H1 (cell line): ENCODE measurements at regions not wholly inside any gene's neighbourhood (a gene's known extent, or its start where the extent isn't known, plus 50 kb on each side); places are given as distances from the start of the nearest gene placed in this dataset.

Experiments
- CTCF ChIA-PET: fragments of 300-600 bp; sonication (Branson Sonifier 250); formaldehyde crosslinking; loops from one replicate; lab custom pipeline; 2021; ENCODE audit not compliant: partially characterized antibody; lab: Charles Lee
- POLR2A ChIA-PET: fragments of 300-600 bp; sonication (Branson Sonifier 250); formaldehyde crosslinking; loops from one replicate; lab custom pipeline; 2021; ENCODE audit warnings: inconsistent platforms; ENCODE audit not compliant: partially characterized antibody; lab: Charles Lee
- DNase-seq, 2 experiments: peaks; one replicate each; pipeline versions ENCODE4 v3.0.0 to v3.0.0-alpha.2; 2010 to 2022; ENCODE audit warnings: low spot score in 2 of 2, low read depth in 1 of 2, mixed read lengths in 1 of 2
- FAIRE-seq: peaks from 2 replicates; lab custom pipeline; 2011; peaks lifted over from hg19 to GRCh38; lab: Jason Lieb, UNC
- H2AFZ ChIP-seq: 2 replicates; pipeline ENCODE4 v1.8.1; 2012; ENCODE audit warnings: low read length, inconsistent platforms
- H2AK5ac ChIP-seq: 2 replicates; pipeline ENCODE4 v1.6.1; 2013; ENCODE audit warnings: low read depth, low read length
- H2BK120ac ChIP-seq: replicated peaks from 2 replicates; pipeline ENCODE3; 2013; ENCODE audit warnings: low read depth, low read length, inconsistent platforms
- H2BK12ac ChIP-seq: 2 replicates; pipeline ENCODE4 v1.6.1; 2013; ENCODE audit warnings: low read depth, low read length
- H2BK15ac ChIP-seq: 2 replicates; pipeline ENCODE4 v1.6.1; 2013; ENCODE audit warnings: low read length
- H2BK20ac ChIP-seq: 2 replicates; pipeline ENCODE4 v1.6.1; 2013; ENCODE audit warnings: low read length
- H2BK5ac ChIP-seq: 2 replicates; pipeline ENCODE4 v1.6.1; 2013; ENCODE audit warnings: low read depth, low read length
- H3K14ac ChIP-seq: 2 replicates; pipeline ENCODE4 v1.6.1; 2013; ENCODE audit warnings: inconsistent platforms; ENCODE audit not compliant: insufficient read length
- H3K18ac ChIP-seq: 2 replicates; pipeline ENCODE4 v1.6.1; 2013; ENCODE audit warnings: low read length; ENCODE audit errors: extremely low read depth
- H3K23ac ChIP-seq: 2 replicates; pipeline ENCODE4 v1.6.1; 2013; ENCODE audit warnings: inconsistent platforms; ENCODE audit not compliant: insufficient read length
- H3K23me2 ChIP-seq: 2 replicates; pipeline ENCODE4 v1.6.1; 2013; ENCODE audit warnings: low read depth, low read length
- H3K27ac ChIP-seq: 2 replicates; pipeline ENCODE4 v1.6.1; 2011; ENCODE audit warnings: low read depth, low read length, inconsistent platforms
- H3K27me3 ChIP-seq, 4 experiments: replicated peaks in 1 of 4; 1 replicate in 1 of 4; 2 replicates in 3 of 4; pipeline versions ENCODE4 v1.6.1 to v1.8.1; 2011 to 2013; ENCODE audit warnings: low read length in 3 of 4, mild to moderate bottlenecking in 3 of 4, inconsistent platforms in 2 of 4, mixed read lengths in 2 of 4, moderate library complexity in 1 of 4; ENCODE audit not compliant: control insufficient read depth in 3 of 4, insufficient read depth in 3 of 4; ENCODE audit errors: extremely low read depth in 1 of 4
- H3K36me3 ChIP-seq, 4 experiments: 2 replicates each; pipeline versions ENCODE4 v1.6.1 to v1.8.1; 2011 to 2013; ENCODE audit warnings: mild to moderate bottlenecking in 4 of 4, low read length in 3 of 4, moderate library complexity in 2 of 4, control low read depth in 1 of 4, inconsistent platforms in 1 of 4; ENCODE audit not compliant: insufficient read depth in 4 of 4, control insufficient read depth in 2 of 4
- H3K4ac ChIP-seq: replicated peaks from 2 replicates; pipeline ENCODE3; 2013; ENCODE audit warnings: low read length, low read depth, mixed read lengths, inconsistent platforms; ENCODE audit not compliant: insufficient read length
- H3K4me1 ChIP-seq, 4 experiments: replicated peaks in 1 of 4; 1 replicate in 1 of 4; 2 replicates in 3 of 4; pipeline versions ENCODE4 v1.6.1 to v1.8.1; 2011 to 2013; ENCODE audit warnings: low read length in 3 of 4, inconsistent platforms in 2 of 4, mixed read lengths in 1 of 4; ENCODE audit not compliant: insufficient read depth in 4 of 4, control insufficient read depth in 3 of 4
- H3K4me2 ChIP-seq, 2 experiments: 2 replicates each; pipeline versions ENCODE4 v1.6.1 to v1.8.1; 2011 to 2013; ENCODE audit warnings: low read depth in 2 of 2, low read length in 2 of 2, control low read depth in 1 of 2, inconsistent platforms in 1 of 2, mild to moderate bottlenecking in 1 of 2; ENCODE audit not compliant: insufficient read depth in 1 of 2
- H3K4me3 ChIP-seq, 4 experiments: fragments of 200-600, 300-600 bp in 1 of 4; sonication (generic), shearing (Covaris generic), sonication (Bioruptor Twin) in 1 of 4; 2 replicates each; pipeline versions ENCODE4 v1.5.1 to v1.8.1; 2011 to 2016; ENCODE audit warnings: low read length in 4 of 4, low read depth in 3 of 4, control low read depth in 2 of 4, inconsistent platforms in 2 of 4, mild to moderate bottlenecking in 2 of 4, mixed read lengths in 1 of 4, moderate library complexity in 1 of 4; ENCODE audit not compliant: insufficient read depth in 2 of 4; ENCODE audit errors: extremely low read depth in 1 of 4
- H3K56ac ChIP-seq: replicated peaks from 2 replicates; pipeline ENCODE3; 2013; ENCODE audit warnings: low read depth, mild to moderate bottlenecking, mixed read lengths, low read length, inconsistent platforms; ENCODE audit not compliant: insufficient read length
- H3K79me1 ChIP-seq: 2 replicates; pipeline ENCODE4 v1.6.1; 2013; ENCODE audit warnings: low read depth, low read length, control low read depth
- H3K79me2 ChIP-seq, 2 experiments: 2 replicates each; pipeline versions ENCODE4 v1.6.1 to v1.8.1; 2012 to 2013; ENCODE audit warnings: low read length in 2 of 2, mild to moderate bottlenecking in 2 of 2, inconsistent platforms in 1 of 2; ENCODE audit not compliant: insufficient read depth in 2 of 2, control insufficient read depth in 1 of 2
- H3K9ac ChIP-seq, 4 experiments: replicated peaks in 1 of 4; 1 replicate in 1 of 4; 2 replicates in 3 of 4; pipeline versions ENCODE4 v1.6.1 to v1.8.1; 2011 to 2013; ENCODE audit warnings: low read depth in 3 of 4, low read length in 3 of 4, control low read depth in 2 of 4, mild to moderate bottlenecking in 2 of 4, moderate library complexity in 2 of 4, inconsistent platforms in 1 of 4; ENCODE audit errors: extremely low read depth in 1 of 4
- H3K9me3 ChIP-seq, 2 experiments: 2 replicates each; pipeline versions ENCODE4 v1.6.1 to v1.8.1; 2012 to 2013; ENCODE audit warnings: mild to moderate bottlenecking in 2 of 2, moderate library complexity in 2 of 2, control low read depth in 1 of 2, inconsistent platforms in 1 of 2, low read depth in 1 of 2, low read length in 1 of 2, mixed read lengths in 1 of 2; ENCODE audit not compliant: insufficient read depth in 2 of 2
- H4K20me1 ChIP-seq, 2 experiments: replicated peaks in 1 of 2; 2 replicates each; pipeline versions ENCODE3 to v1.8.1; 2011 to 2013; ENCODE audit warnings: inconsistent platforms in 2 of 2, low read length in 2 of 2, mild to moderate bottlenecking in 1 of 2; ENCODE audit not compliant: insufficient read depth in 2 of 2, control insufficient read depth in 1 of 2
- H4K5ac ChIP-seq: 2 replicates; pipeline ENCODE4 v1.6.1; 2013; ENCODE audit warnings: low read length, low read depth, mixed read lengths, inconsistent platforms; ENCODE audit not compliant: insufficient read length
- H4K8ac ChIP-seq: 2 replicates; pipeline ENCODE4 v1.8.0; 2013; ENCODE audit warnings: mild to moderate bottlenecking, moderate library complexity, low read length, inconsistent platforms; ENCODE audit not compliant: insufficient read depth; ENCODE audit errors: extremely low read depth
- H4K91ac ChIP-seq: replicated peaks from 2 replicates; pipeline ENCODE3; 2013; ENCODE audit warnings: low read length, mixed read lengths, inconsistent platforms; ENCODE audit not compliant: insufficient read length
- CBX8 ChIP-seq: fragments of 300-800, 300-1000 bp; sonication (generic); IDR thresholded peaks from 2 replicates; pipeline ENCODE4 v1.7.1; 2016; ENCODE audit warnings: low read depth, low read length, borderline replicate concordance
- CTCF ChIP-seq, 3 experiments: IDR thresholded peaks; 1 replicate in 2 of 3; 2 replicates in 1 of 3; pipeline versions ENCODE4 v1.5.1 to v1.6.1; 2011; ENCODE audit warnings: low read length in 3 of 3, mild to moderate bottlenecking in 3 of 3, inconsistent platforms in 2 of 3, low read depth in 1 of 3, moderate library complexity in 1 of 3; ENCODE audit not compliant: insufficient read depth in 1 of 3; ENCODE audit errors: control extremely low read depth in 1 of 3
- JUND ChIP-seq: IDR thresholded peaks from 2 replicates; pipeline ENCODE4 v1.6.1; 2011; ENCODE audit warnings: mild to moderate bottlenecking, improper control_type of control experiment, low read length
- MAX ChIP-seq: IDR thresholded peaks from 2 replicates; pipeline ENCODE4 v1.6.1; 2012; ENCODE audit warnings: inconsistent platforms
- POLR2A ChIP-seq, 2 experiments: IDR thresholded peaks; 1 replicate in 1 of 2; 2 replicates in 1 of 2; pipeline ENCODE4 v1.6.1; 2011; ENCODE audit warnings: low read depth in 2 of 2, low read length in 2 of 2, mild to moderate bottlenecking in 2 of 2; ENCODE audit errors: control extremely low read depth in 1 of 2
- SIN3A ChIP-seq, 2 experiments: IDR thresholded peaks in 1 of 2; conservative IDR thresholded peaks in 1 of 2; 2 replicates each; pipeline ENCODE4 v1.6.1; 2011 to 2012; ENCODE audit warnings: low read length in 2 of 2, improper control_type of control experiment in 1 of 2, low read depth in 1 of 2, mild to moderate bottlenecking in 1 of 2
- SIRT6 ChIP-seq: IDR thresholded peaks from one replicate; pipeline ENCODE4 v1.7.1; 2012; ENCODE audit warnings: low read length, inconsistent platforms
- SP1 ChIP-seq: IDR thresholded peaks from 2 replicates; pipeline ENCODE4 v1.6.1; 2011; ENCODE audit warnings: low read depth, low read length
- WGBS, 2 experiments: shearing (Covaris generic) in 1 of 2; methylation state at CpG; one replicate each; pipeline versions ENCODE4 v1.1.6 to v1.1.7; 2013 to 2015; ENCODE audit warnings: low lambda C conversion rate in 2 of 2, mixed read lengths in 2 of 2, inconsistent platforms in 1 of 2, low coverage in 1 of 2, missing lambda C conversion rate in 1 of 2; ENCODE audit not compliant: insufficient replicate concordance in 2 of 2, insufficient coverage in 1 of 2, insufficient read length in 1 of 2; ENCODE audit errors: extremely low coverage in 1 of 2, missing lambda C conversion rate in 1 of 2; 5-methylcytosine and 5-hydroxymethylcytosine counted together

GRCh38 chr12:63318313-63318712 is 167.3 kb upstream of the AVPR1A start:
- WGBS, 2 experiments = 93% methylated on average over 7 of the region's 7 CpGs; no CpG with 5 or more reads in 1 of the 2 experiments
- Histone ChIP-seq H3K4ac (no peak overlapping the region), H3K14ac (no peak overlapping the region), H3K79me2 (no peaks in the 10 kb centered on the region), H4K8ac (no peak overlapping the region; the same call in 1 of the 2 replicates), H3K9ac (no peak overlapping the region), H3K4me1 (no peaks in the 10 kb centered on the region), H2BK120ac (no peak overlapping the region), H3K56ac (no peak overlapping the region), H4K20me1 (no peaks in the 10 kb centered on the region), H3K9me3 (no peaks in the 10 kb centered on the region), H3K79me1 (no peaks in the 10 kb centered on the region), H2BK5ac (no peak overlapping the region), H3K27me3 (no peaks in the 10 kb centered on the region), H2AK5ac (no peak overlapping the region), H3K23me2 (no peaks in the 10 kb centered on the region), H2BK20ac (no peak overlapping the region), H4K5ac (no peak overlapping the region), H3K4me2 (no peak overlapping the region), H3K4me3 (no peak overlapping the region), H2BK12ac (no peak overlapping the region), H2BK15ac (no peak overlapping the region), H3K27ac (no peak overlapping the region), H3K36me3 (no peaks in the 10 kb centered on the region), H2AFZ (no peak overlapping the region), H3K18ac (no peak overlapping the region), H3K23ac (no peak overlapping the region), H4K91ac (no peak overlapping the region)
- FAIRE-seq (no peak), DNase-seq (no peak)
- TF ChIP-seq CTCF (IDR thresholded peaks at IDR 0.05; ENCODE audit: control extremely low read depth in 1 of 3, insufficient read depth in 1 of 3, low read depth in 1 of 3, low read length in 3 of 3) (no peak), SIN3A (conservative IDR thresholded peaks at IDR 0.05 in 1 of 2, IDR thresholded peaks at IDR 0.05 in 1 of 2; ENCODE audit: low read depth in 1 of 2, low read length in 2 of 2) (no peak), JUND (no peak), SIRT6 (no peak), CBX8 (no peak), SP1 (no peak), MAX (no peak), POLR2A (IDR thresholded peaks at IDR 0.05; ENCODE audit: control extremely low read depth in 1 of 2, low read depth in 2 of 2, low read length in 2 of 2) (no peak)
- CTCF ChIA-PET = interaction anchor here (0.7 to 1.1 kb wide), 4 partner anchors 9 to 75 kb away, joined by 3 to 4 read pairs (median 3); no protein-coding TSS in a partner anchor
- POLR2A ChIA-PET = no interaction called here
